HepG2 (cell line): ENCODE measurements at regions not wholly inside any gene's neighbourhood (a gene's known extent, or its start where the extent isn't known, plus 50 kb on each side); places are given as distances from the start of the nearest gene placed in this dataset.

Experiments
- ATAC-seq: fragments of 200-7000 bp; cut with Tn5 transposase; 3 replicates; pipeline ENCODE4 v1.9.1; 2020; ENCODE audit warnings: mild to moderate bottlenecking, moderate library complexity
- BruUV-seq: library from RNA; stranded (reverse); fragments of 400-500 nt; replicated peaks from 2 replicates; lab custom pipeline; 2021; lab: Mats Ljungman, UMichigan
- CTCF ChIA-PET: fragments of 300-600 bp; formaldehyde crosslinking; extraction: SDS; loops from one replicate; lab custom pipeline; 2021; ENCODE audit warnings: low total read pairs, inconsistent platforms, low intra/inter-chr PET ratio; lab: Yijun Ruan, JAX
- POLR2A ChIA-PET: fragments of 350-600 bp; sonication (Branson Sonifier 250); formaldehyde crosslinking; loops from one replicate; lab custom pipeline; 2020; ENCODE audit warnings: antibody characterized with exemption, inconsistent platforms; lab: Yijun Ruan, JAX
- DNase-seq: peaks from one replicate; pipeline ENCODE4 v3.0.0-alpha.2; 2015; ENCODE audit warnings: low spot score
- FAIRE-seq: peaks from 3 replicates; lab custom pipeline; 2011; peaks lifted over from hg19 to GRCh38; lab: Jason Lieb, UNC
- H2AFZ ChIP-seq: one replicate; pipeline ENCODE4 v1.6.1; 2011; ENCODE audit warnings: low read length, inconsistent platforms
- H3K27ac ChIP-seq: fragments of 300-600 bp; 3 replicates; pipeline ENCODE4 v1.8.0; 2011; ENCODE audit warnings: mixed run types, mild to moderate bottlenecking, mixed read lengths, low read length, inconsistent platforms; ENCODE audit not compliant: insufficient read depth; ENCODE audit errors: extremely low read length
- H3K27me3 ChIP-seq, 2 experiments: fragments of 200-600 bp in 1 of 2; 2 replicates in 1 of 2; 3 replicates in 1 of 2; pipeline versions ENCODE4 v1.6.0 to v1.8.0; 2011; ENCODE audit warnings: low read length in 2 of 2, mild to moderate bottlenecking in 2 of 2, moderate library complexity in 2 of 2, inconsistent platforms in 1 of 2; ENCODE audit not compliant: insufficient read depth in 2 of 2, control insufficient read depth in 1 of 2
- H3K36me3 ChIP-seq, 2 experiments: fragments of 200-600 bp in 1 of 2; replicated peaks in 1 of 2; 2 replicates in 1 of 2; 3 replicates in 1 of 2; pipeline versions ENCODE4 v1.5.1 to v1.8.0; 2011; ENCODE audit warnings: low read length in 2 of 2, inconsistent platforms in 1 of 2; ENCODE audit not compliant: insufficient read depth in 2 of 2, control insufficient read depth in 1 of 2
- H3K4me1 ChIP-seq: 2 replicates; pipeline ENCODE4 v1.5.1; 2012; ENCODE audit warnings: low read length, inconsistent platforms; ENCODE audit not compliant: insufficient read depth
- H3K4me2 ChIP-seq: 2 replicates; pipeline ENCODE4 v1.6.0; 2011; ENCODE audit warnings: low read depth, low read length, inconsistent platforms
- H3K4me3 ChIP-seq, 3 experiments: fragments of 200-600 bp in 1 of 3; sonication (generic), shearing (Covaris generic) in 1 of 3; replicated peaks in 1 of 3; 2 replicates each; pipeline ENCODE4 v1.5.1; 2011 to 2016; ENCODE audit warnings: low read length in 3 of 3, inconsistent platforms in 2 of 3, low read depth in 2 of 3, mild to moderate bottlenecking in 2 of 3, control low read depth in 1 of 3, mixed read lengths in 1 of 3; ENCODE audit not compliant: insufficient read depth in 1 of 3
- H3K79me2 ChIP-seq: one replicate; pipeline ENCODE4 v1.6.1; 2011; ENCODE audit warnings: low read length, inconsistent platforms; ENCODE audit not compliant: insufficient read depth
- H3K9ac ChIP-seq: 2 replicates; pipeline ENCODE4 v1.6.0; 2011; ENCODE audit warnings: mild to moderate bottlenecking, low read depth, low read length, inconsistent platforms; ENCODE audit not compliant: insufficient read depth
- H3K9me3 ChIP-seq: 2 replicates; pipeline ENCODE4 v1.5.1; 2012; ENCODE audit warnings: mild to moderate bottlenecking, low read length
- H4K20me1 ChIP-seq: 2 replicates; pipeline ENCODE4 v1.6.0; 2011; ENCODE audit warnings: inconsistent platforms, mild to moderate bottlenecking, low read length, moderate library complexity; ENCODE audit not compliant: insufficient read depth
- CEBPB ChIP-seq: IDR thresholded peaks from 2 replicates; pipeline ENCODE4 v1.6.1; 2011; ENCODE audit warnings: low read depth, low read length, improper control_type of control experiment, borderline replicate concordance
- CEBPG ChIP-seq: IDR thresholded peaks from 2 replicates; pipeline ENCODE4 v1.6.1; 2016
- KMT2A ChIP-seq: sonication (generic); formaldehyde crosslinking; IDR thresholded peaks from 2 replicates; pipeline ENCODE4 v1.4.0; 2020; ENCODE audit warnings: missing genetic modification reagents
- LCORL ChIP-seq, 2 experiments: fragments of 450-650 bp in 1 of 2; sonication (generic) in 1 of 2; formaldehyde crosslinking in 1 of 2; IDR thresholded peaks; 2 replicates each; pipeline versions ENCODE4 v1.5.0 to v1.6.1; 2017 to 2020; ENCODE audit warnings: antibody characterized with exemption in 1 of 2, missing genetic modification reagents in 1 of 2
- MAF1 ChIP-seq: sonication (generic); formaldehyde crosslinking; IDR thresholded peaks from 2 replicates; pipeline ENCODE4 v1.5.0; 2020; ENCODE audit warnings: missing genetic modification reagents, borderline replicate concordance
- NR2F6 ChIP-seq, 2 experiments: IDR thresholded peaks; 2 replicates each; pipeline ENCODE4 v1.6.1; 2016; ENCODE audit warnings: antibody characterized with exemption in 1 of 2, mild to moderate bottlenecking in 1 of 2
- PCBP2 ChIP-seq: fragments of 200-400 bp; formaldehyde crosslinking; optimal IDR thresholded peaks from 2 replicates; pipeline ENCODE3; 2018; ENCODE audit warnings: low read length, low read depth; ENCODE audit not compliant: poor library complexity, severe bottlenecking
- ZNF12 ChIP-seq: sonication (generic); formaldehyde crosslinking; IDR thresholded peaks from 2 replicates; pipeline ENCODE4 v1.5.0; 2020; ENCODE audit warnings: missing genetic modification reagents
- ZNF263 ChIP-seq: sonication (generic); formaldehyde crosslinking; IDR thresholded peaks from 2 replicates; pipeline ENCODE4 v1.4.0; 2020; ENCODE audit warnings: missing genetic modification reagents
- ZNF337 ChIP-seq: sonication (generic); formaldehyde crosslinking; IDR thresholded peaks from 2 replicates; pipeline ENCODE4 v1.5.1; 2020; ENCODE audit warnings: missing genetic modification reagents, low read depth, mild to moderate bottlenecking, borderline replicate concordance
- ZNF644 ChIP-seq: IDR thresholded peaks from 2 replicates; pipeline ENCODE4 v1.6.1; 2016; ENCODE audit warnings: low read depth
- ZNF891 ChIP-seq: sonication (generic); formaldehyde crosslinking; IDR thresholded peaks from 2 replicates; pipeline ENCODE4 v1.5.0; 2020; ENCODE audit warnings: mild to moderate bottlenecking, missing genetic modification reagents
- WGBS: methylation state at CpG from one replicate; pipeline ENCODE4 v1.1.6; 2017; ENCODE audit warnings: low lambda C conversion rate; 5-methylcytosine and 5-hydroxymethylcytosine counted together
- in situ Hi-C: cut with HindIII; loops from 2 replicates; pipeline ENCODE4 v1.10.0; 2017; ENCODE audit warnings: low pct_unique_long_range_greater_than_20kb; ENCODE audit not compliant: extremely low pct_ligation_motif_present
- intact Hi-C: fragments of 100-400 bp; cut with micrococcal nuclease; formaldehyde crosslinking; loops from one replicate; pipeline ENCODE4 v1.10.0; 2022; ENCODE audit not compliant: unreplicated experiment
- TF ChIP-seq, protein P1 (sequence below): sonication (generic); formaldehyde crosslinking; IDR thresholded peaks from 2 replicates; pipeline ENCODE4 v1.4.0; 2020; ENCODE audit warnings: missing genetic modification reagents, borderline replicate concordance
- TF ChIP-seq, protein P2 (sequence below): sonication (generic); formaldehyde crosslinking; IDR thresholded peaks from 2 replicates; pipeline ENCODE4 v1.5.1; 2020; ENCODE audit warnings: mild to moderate bottlenecking, missing genetic modification reagents, moderate library complexity

DNA sequence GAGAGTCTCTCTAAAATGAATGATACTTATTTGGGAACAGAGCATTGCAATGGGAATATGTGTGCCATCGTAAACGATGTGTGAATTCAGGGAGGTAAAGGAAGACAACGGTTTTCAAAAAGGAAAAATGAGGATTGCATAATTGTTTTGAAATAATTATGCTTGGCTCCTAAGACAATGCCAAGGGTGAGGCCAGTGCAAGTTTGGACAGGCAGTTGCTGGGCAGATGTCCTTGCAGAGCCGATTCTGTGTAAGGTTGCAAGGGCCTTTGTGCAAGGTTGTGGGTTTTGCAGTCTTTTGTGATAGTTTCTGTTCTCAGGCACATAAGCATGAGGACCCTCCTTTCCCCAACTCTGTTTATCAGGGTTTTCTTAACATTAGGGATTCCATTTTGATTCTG lies 70.0 kb upstream of the ZNF236 start (continued):
- TF ChIP-seq, protein P1, sequence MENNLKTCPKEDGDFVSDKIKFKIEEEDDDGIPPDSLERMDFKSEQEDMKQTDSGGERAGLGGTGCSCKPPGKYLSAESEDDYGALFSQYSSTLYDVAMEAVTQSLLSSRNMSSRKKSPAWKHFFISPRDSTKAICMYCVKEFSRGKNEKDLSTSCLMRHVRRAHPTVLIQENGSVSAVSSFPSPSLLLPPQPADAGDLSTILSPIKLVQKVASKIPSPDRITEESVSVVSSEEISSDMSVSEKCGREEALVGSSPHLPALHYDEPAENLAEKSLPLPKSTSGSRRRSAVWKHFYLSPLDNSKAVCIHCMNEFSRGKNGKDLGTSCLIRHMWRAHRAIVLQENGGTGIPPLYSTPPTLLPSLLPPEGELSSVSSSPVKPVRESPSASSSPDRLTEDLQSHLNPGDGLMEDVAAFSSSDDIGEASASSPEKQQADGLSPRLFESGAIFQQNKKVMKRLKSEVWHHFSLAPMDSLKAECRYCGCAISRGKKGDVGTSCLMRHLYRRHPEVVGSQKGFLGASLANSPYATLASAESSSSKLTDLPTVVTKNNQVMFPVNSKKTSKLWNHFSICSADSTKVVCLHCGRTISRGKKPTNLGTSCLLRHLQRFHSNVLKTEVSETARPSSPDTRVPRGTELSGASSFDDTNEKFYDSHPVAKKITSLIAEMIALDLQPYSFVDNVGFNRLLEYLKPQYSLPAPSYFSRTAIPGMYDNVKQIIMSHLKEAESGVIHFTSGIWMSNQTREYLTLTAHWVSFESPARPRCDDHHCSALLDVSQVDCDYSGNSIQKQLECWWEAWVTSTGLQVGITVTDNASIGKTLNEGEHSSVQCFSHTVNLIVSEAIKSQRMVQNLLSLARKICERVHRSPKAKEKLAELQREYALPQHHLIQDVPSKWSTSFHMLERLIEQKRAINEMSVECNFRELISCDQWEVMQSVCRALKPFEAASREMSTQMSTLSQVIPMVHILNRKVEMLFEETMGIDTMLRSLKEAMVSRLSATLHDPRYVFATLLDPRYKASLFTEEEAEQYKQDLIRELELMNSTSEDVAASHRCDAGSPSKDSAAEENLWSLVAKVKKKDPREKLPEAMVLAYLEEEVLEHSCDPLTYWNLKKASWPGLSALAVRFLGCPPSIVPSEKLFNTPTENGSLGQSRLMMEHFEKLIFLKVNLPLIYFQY (CRISPR knock-in tag) = no peak
- no peak for TF ChIP-seq ZNF337 (CRISPR knock-in tag)
- no peak for TF ChIP-seq PCBP2
- no peak for TF ChIP-seq MAF1 (CRISPR knock-in tag)

DNA sequence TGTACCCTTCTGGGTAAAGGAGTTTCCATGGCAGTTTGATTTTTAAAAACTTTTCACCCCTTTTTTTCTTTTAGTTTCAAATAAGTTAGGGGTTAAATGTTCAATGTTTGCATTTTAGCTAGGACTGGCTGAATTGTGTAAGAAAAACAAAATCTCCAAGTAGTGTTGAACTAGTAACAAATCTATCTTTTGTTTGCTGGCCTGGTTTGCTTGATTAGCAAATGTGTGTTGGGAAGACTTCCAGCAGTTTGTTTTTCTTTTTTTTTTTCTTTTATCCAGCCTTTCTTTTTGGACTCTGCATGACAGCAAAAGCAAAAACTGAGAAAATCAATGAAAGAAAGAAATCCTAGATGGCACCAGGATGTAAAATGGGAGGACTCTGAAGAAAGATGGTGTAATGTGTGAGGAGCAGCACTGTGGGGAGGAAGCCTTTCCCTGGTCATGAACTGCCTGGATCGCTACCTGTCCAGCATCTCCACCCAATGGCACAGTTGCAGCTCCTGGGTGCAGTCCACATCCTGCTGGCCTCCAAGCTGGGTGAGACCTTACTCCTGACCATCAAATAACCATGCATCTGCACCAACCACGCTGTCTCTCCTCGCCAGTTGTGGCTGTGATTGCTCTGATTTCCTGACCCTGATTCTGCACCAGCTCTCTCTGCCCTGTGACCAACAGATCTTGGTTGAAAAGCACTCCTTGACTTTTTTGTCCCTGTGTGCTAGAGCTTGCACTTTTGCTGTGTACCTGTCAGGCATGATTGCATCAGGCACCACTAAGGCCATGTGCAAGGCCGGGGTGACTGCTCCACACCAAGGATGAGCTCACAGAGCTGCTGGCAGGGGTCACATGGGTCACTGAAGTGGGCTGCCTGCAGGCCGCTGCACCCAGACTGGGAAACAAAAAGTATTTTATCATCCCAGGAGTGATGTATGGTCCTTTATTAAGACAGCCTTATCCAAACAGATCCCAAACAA lies 71.2 kb upstream of the ZNF236 start:
- no peak for FAIRE-seq
- peak; percentile 9 for DNase-seq
- Histone ChIP-seq H3K9ac (no peak overlapping the region), H3K27ac (no peak overlapping the region), H3K27me3 (no peaks in the 10 kb centered on the region), H3K4me3 (no peak overlapping the region), H3K4me1 (peaks cover 31% of the 10 kb centered on the region), H3K36me3 (no peaks in the 10 kb centered on the region), H3K79me2 (no peaks in the 10 kb centered on the region), H2AFZ (no peak overlapping the region), H3K4me2 (peak overlapping the region; percentile 43), H4K20me1 (no peaks in the 10 kb centered on the region), H3K9me3 (peaks cover 29% of the 10 kb centered on the region)
- ATAC-seq = peak; percentile 49
- BruUV-seq = no TSS peak
- CTCF ChIA-PET = no interaction called here
- intact Hi-C loops = no loop called here
- POLR2A ChIA-PET = no interaction called here
- in situ Hi-C loops = no loop called here
- 43% methylated on average over 3 of the region's 5 CpGs for WGBS
- TF ChIP-seq ZNF12 (CRISPR knock-in tag) (peak; percentile 33; the same call in 1 of the 2 replicates), KMT2A (CRISPR knock-in tag) (no peak), NR2F6 (IDR thresholded peaks at IDR 0.05) (peak; percentile 27; the same call in 1 of the 2 replicates), NR2F6 (CRISPR knock-in tag; IDR thresholded peaks at IDR 0.05) (no peak), CEBPG (CRISPR knock-in tag) (peak; percentile 86), ZNF644 (CRISPR knock-in tag) (peak; percentile 32; the same call in 1 of the 2 replicates), LCORL (IDR thresholded peaks at IDR 0.05) (no peak), LCORL (CRISPR knock-in tag; IDR thresholded peaks at IDR 0.05) (no peak), ZNF891 (CRISPR knock-in tag) (no peak), ZNF263 (CRISPR knock-in tag) (peak; percentile 70; the same call in 1 of the 2 replicates), CEBPB (peak; percentile 47; the same call in 1 of the 2 replicates)
- TF ChIP-seq, protein P2, sequence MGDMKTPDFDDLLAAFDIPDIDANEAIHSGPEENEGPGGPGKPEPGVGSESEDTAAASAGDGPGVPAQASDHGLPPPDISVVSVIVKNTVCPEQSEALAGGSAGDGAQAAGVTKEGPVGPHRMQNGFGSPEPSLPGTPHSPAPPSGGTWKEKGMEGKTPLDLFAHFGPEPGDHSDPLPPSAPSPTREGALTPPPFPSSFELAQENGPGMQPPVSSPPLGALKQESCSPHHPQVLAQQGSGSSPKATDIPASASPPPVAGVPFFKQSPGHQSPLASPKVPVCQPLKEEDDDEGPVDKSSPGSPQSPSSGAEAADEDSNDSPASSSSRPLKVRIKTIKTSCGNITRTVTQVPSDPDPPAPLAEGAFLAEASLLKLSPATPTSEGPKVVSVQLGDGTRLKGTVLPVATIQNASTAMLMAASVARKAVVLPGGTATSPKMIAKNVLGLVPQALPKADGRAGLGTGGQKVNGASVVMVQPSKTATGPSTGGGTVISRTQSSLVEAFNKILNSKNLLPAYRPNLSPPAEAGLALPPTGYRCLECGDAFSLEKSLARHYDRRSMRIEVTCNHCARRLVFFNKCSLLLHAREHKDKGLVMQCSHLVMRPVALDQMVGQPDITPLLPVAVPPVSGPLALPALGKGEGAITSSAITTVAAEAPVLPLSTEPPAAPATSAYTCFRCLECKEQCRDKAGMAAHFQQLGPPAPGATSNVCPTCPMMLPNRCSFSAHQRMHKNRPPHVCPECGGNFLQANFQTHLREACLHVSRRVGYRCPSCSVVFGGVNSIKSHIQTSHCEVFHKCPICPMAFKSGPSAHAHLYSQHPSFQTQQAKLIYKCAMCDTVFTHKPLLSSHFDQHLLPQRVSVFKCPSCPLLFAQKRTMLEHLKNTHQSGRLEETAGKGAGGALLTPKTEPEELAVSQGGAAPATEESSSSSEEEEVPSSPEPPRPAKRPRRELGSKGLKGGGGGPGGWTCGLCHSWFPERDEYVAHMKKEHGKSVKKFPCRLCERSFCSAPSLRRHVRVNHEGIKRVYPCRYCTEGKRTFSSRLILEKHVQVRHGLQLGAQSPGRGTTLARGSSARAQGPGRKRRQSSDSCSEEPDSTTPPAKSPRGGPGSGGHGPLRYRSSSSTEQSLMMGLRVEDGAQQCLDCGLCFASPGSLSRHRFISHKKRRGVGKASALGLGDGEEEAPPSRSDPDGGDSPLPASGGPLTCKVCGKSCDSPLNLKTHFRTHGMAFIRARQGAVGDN (CRISPR knock-in tag) = 0 out of 2 replicates have a peak, but pooled peaks have one; percentile 10
